GM18868 (cell line): ENCODE measurements at regions not wholly inside any gene's neighbourhood (a gene's known extent, or its start where the extent isn't known, plus 50 kb on each side); places are given as distances from the start of the nearest gene placed in this dataset.

Experiments
- ATAC-seq: cut with Tn5 transposase; IDR thresholded peaks from one replicate; pipeline ENCODE4 v1.9.1; 2021; ENCODE audit warnings: mild to moderate bottlenecking, moderate library complexity; ENCODE audit not compliant: unreplicated experiment

GRCh38 chr15:95574053-95574452 is 756.4 kb upstream of the NR2F2 start:
- ATAC-seq = no peak

GRCh38 chr15:95577927-95578326 is 752.6 kb upstream of the NR2F2 start:
- no peak for ATAC-seq

- ATAC-seq = no peak
Measured at GRCh38 chr15:95580121-95580520, 750.4 kb upstream of the NR2F2 start.

- ATAC-seq = no peak
Measured at GRCh38 chr15:95581595-95581994, 748.9 kb upstream of the NR2F2 start.

GRCh38 chr15:95584088-95584487 is 746.4 kb upstream of the NR2F2 start:
- ATAC-seq = no peak

- no peak for ATAC-seq
Measured at GRCh38 chr15:95588056-95588455, 742.4 kb upstream of the NR2F2 start.

GRCh38 chr15:95590533-95591044 is 739.9 kb upstream of the NR2F2 start:
- no peak for ATAC-seq

GRCh38 chr15:95591270-95591669 is 739.2 kb upstream of the NR2F2 start:
- ATAC-seq = no peak

- ATAC-seq = no peak
Measured at GRCh38 chr15:95591886-95592285, 738.6 kb upstream of the NR2F2 start.

GRCh38 chr15:95594496-95594895 is 736.0 kb upstream of the NR2F2 start:
- ATAC-seq = no peak

GRCh38 chr15:95595759-95596158 is 734.7 kb upstream of the NR2F2 start:
- ATAC-seq = no peak

- ATAC-seq = no peak
Measured at GRCh38 chr15:95596496-95596895, 734.0 kb upstream of the NR2F2 start.

- no peak for ATAC-seq
Measured at GRCh38 chr15:95598251-95598855, 732.1 kb upstream of the NR2F2 start.

- ATAC-seq = no peak
Measured at GRCh38 chr15:95600367-95600766, 730.1 kb upstream of the NR2F2 start.

GRCh38 chr15:95600884-95601283 is 729.6 kb upstream of the NR2F2 start:
- ATAC-seq = no peak

GRCh38 chr15:95601525-95601924 is 729.0 kb upstream of the NR2F2 start:
- no peak for ATAC-seq

GRCh38 chr15:95603802-95604201 is 726.7 kb upstream of the NR2F2 start:
- ATAC-seq = no peak

GRCh38 chr15:95604634-95605036 is 725.9 kb upstream of the NR2F2 start:
- no peak for ATAC-seq

GRCh38 chr15:95605098-95605497 is 725.4 kb upstream of the NR2F2 start:
- ATAC-seq = no peak

- ATAC-seq = no peak
Measured at GRCh38 chr15:95606551-95606950, 723.9 kb upstream of the NR2F2 start.

- no peak for ATAC-seq
Measured at GRCh38 chr15:95608371-95608770, 722.1 kb upstream of the NR2F2 start.

GRCh38 chr15:95609096-95609495 is 721.4 kb upstream of the NR2F2 start:
- ATAC-seq = no peak

- no peak for ATAC-seq
Measured at GRCh38 chr15:95610945-95611344, 719.6 kb upstream of the NR2F2 start.
